BE2C (cell line): ENCODE measurements at regions not wholly inside any gene's neighbourhood (a gene's known extent, or its start where the extent isn't known, plus 50 kb on each side); places are given as distances from the start of the nearest gene placed in this dataset.
A peak's percentile ranks its signal among the peaks of the same experiment; 100 is the strongest.

Experiments
- DNase-seq: peaks from one replicate; pipeline ENCODE4 v3.0.0-alpha.2; 2020
- H3K27me3 ChIP-seq: fragments of 250-450 bp; sonication (Bioruptor Pico); 2 replicates; pipeline ENCODE4 v1.5.1; 2020; ENCODE audit warnings: mild to moderate bottlenecking
- H3K36me3 ChIP-seq: fragments of 250-450 bp; sonication (Bioruptor Pico); 2 replicates; pipeline ENCODE4 v1.5.1; 2020; ENCODE audit warnings: mild to moderate bottlenecking
- H3K4me1 ChIP-seq: fragments of 250-450 bp; sonication (Bioruptor Pico); 2 replicates; pipeline ENCODE4 v1.5.1; 2020
- H3K4me3 ChIP-seq: 2 replicates; pipeline ENCODE4 v1.5.1; 2011; ENCODE audit warnings: low read depth, low read length
- H3K9me3 ChIP-seq: fragments of 250-450 bp; sonication (Bioruptor Pico); 2 replicates; pipeline ENCODE4 v1.5.1; 2020
- CTCF ChIP-seq: IDR thresholded peaks from 2 replicates; pipeline ENCODE4 v1.5.1; 2012; ENCODE audit warnings: mild to moderate bottlenecking, low read depth, low read length

GRCh38 chr2:203585516-203585915, 50.4 kb upstream of the RAPH1 start:
- no peak for TF ChIP-seq CTCF
- H3K27me3 ChIP-seq = no peaks in the 10 kb centered on the region
- H3K36me3 ChIP-seq = no peaks in the 10 kb centered on the region
- no peaks in the 10 kb centered on the region for H3K9me3 ChIP-seq
- no peak overlapping the region for H3K4me3 ChIP-seq
- peak; percentile 19 for DNase-seq
- H3K4me1 ChIP-seq = peaks cover 8% of the 10 kb centered on the region

DNA sequence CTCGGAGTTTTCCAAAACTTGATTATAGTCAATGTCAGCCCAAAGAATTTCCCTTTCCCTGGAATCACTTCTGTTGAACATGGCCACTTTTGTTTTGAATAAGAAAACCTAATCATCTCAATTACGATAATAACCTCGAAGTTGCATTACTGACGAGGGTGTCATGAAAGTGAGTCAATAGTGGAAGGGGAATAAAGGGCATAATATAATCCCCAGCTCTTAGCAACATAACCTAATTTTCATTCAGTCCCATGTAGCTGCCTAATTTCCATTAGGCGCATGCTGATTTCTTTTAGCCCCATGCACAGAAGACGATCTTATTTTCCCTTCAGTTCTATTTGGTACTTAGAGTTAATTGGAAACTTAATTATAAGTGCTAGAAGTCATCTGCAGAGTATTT, 51.1 kb upstream of the RAPH1 start:
- Histone ChIP-seq H3K4me1 (peaks cover 8% of the 10 kb centered on the region), H3K36me3 (no peaks in the 10 kb centered on the region), H3K9me3 (no peaks in the 10 kb centered on the region), H3K27me3 (no peaks in the 10 kb centered on the region), H3K4me3 (no peak overlapping the region)
- no peak for TF ChIP-seq CTCF
- DNase-seq = no peak

DNA sequence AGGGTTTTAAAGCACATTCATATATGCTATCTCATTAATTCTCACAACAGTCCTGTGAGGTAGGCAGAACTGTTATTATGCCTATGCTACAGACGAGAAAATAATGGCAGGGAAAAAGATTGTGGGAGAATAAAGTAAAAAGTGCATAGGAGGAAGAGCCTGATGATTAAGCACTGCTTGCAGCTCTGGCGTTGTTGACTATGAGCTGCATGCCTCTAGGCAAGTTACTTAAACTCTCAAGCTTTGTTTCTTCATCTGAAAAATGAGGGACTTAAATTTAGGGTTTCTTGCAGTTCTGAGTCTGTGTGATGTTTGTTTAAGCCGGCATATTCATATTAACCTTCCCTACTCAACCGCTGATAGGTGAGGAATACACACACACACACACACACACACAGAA, 51.6 kb upstream of the RAPH1 start:
- H3K9me3 ChIP-seq = no peaks in the 10 kb centered on the region
- no peak for TF ChIP-seq CTCF
- H3K4me1 ChIP-seq = peaks cover 8% of the 10 kb centered on the region
- no peaks in the 10 kb centered on the region for H3K36me3 ChIP-seq
- no peak overlapping the region for H3K4me3 ChIP-seq
- no peak for DNase-seq
- H3K27me3 ChIP-seq = no peaks in the 10 kb centered on the region

GRCh38 chr2:203590496-203590895, 55.4 kb upstream of the RAPH1 start:
- Histone ChIP-seq H3K27me3 (no peaks in the 10 kb centered on the region), H3K4me3 (no peak overlapping the region), H3K4me1 (peaks cover 4% of the 10 kb centered on the region; the same call in 1 of the 2 replicates), H3K36me3 (no peaks in the 10 kb centered on the region), H3K9me3 (no peaks in the 10 kb centered on the region)
- no peak for DNase-seq
- no peak for TF ChIP-seq CTCF

DNA sequence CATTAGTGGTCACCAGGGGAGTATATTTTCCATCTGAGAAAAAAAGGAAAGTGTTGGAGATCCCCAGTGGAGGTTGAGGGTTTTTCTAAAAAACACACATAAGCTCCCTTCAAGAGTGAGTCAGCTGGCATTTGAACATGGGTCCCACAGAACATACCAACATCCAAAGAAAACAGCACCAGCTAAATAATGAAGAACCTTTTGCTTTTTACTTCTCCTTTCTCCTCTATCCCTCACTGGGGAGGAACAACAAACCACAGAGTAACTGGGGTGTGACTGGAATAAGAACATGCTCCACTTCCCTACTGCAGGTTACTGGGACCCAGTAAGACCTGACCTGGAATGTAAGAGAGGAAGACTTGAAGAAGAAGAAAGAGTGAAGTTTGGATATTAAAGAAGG, 56.5 kb upstream of the RAPH1 start:
- no peak for TF ChIP-seq CTCF
- Histone ChIP-seq H3K4me1 (no peaks in the 10 kb centered on the region; the same call in 1 of the 2 replicates), H3K27me3 (no peaks in the 10 kb centered on the region), H3K9me3 (no peaks in the 10 kb centered on the region), H3K4me3 (no peak overlapping the region), H3K36me3 (no peaks in the 10 kb centered on the region)
- DNase-seq = no peak

DNA sequence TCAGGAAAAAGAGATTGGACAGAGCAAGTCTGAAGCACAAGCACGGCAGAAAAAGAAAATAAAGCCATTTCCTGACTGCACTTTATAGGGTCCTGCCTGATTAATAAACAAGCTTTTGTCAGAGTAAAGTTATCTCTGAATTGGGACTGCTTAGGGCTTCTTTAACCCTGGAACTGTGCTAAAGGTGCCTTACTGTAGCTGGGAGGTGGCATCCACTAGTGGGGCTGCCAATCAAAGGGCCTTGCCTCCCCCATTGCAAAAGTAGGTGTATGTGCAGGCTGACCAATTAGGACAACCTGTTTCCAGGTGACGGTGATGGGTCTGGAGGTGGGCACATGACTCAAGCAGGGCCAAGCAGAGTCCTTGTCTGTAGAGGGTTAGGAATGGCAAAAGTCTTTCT, 57.4 kb upstream of the RAPH1 start:
- DNase-seq = no peak
- TF ChIP-seq CTCF = no peak
- no peaks in the 10 kb centered on the region for H3K4me1 ChIP-seq
- H3K27me3 ChIP-seq = no peaks in the 10 kb centered on the region
- no peaks in the 10 kb centered on the region for H3K9me3 ChIP-seq
- no peaks in the 10 kb centered on the region for H3K36me3 ChIP-seq
- no peak overlapping the region for H3K4me3 ChIP-seq
